Epithelial cell of esophagus (primary cell): ENCODE measurements at regions not wholly inside any gene's neighbourhood (a gene's known extent, or its start where the extent isn't known, plus 50 kb on each side); places are given as distances from the start of the nearest gene placed in this dataset.

Source experiments
- DNase-seq: peaks from one replicate; pipeline ENCODE4 v3.0.0; 2010; ENCODE audit warnings: low read depth
- H3K4me3 ChIP-seq: 2 replicates; pipeline ENCODE4 v1.5.1; 2011; ENCODE audit warnings: mild to moderate bottlenecking, low read length, control low read depth
- CTCF ChIP-seq: IDR thresholded peaks from 2 replicates; pipeline ENCODE4 v1.5.1; 2011; ENCODE audit warnings: low read depth, mild to moderate bottlenecking, low read length, control low read depth, inconsistent platforms; ENCODE audit not compliant: insufficient read depth; ENCODE audit errors: missing control alignments

GRCh38 chr9:29865764-29866313, 2292.6 kb upstream of the C9orf72 start:
- TF ChIP-seq CTCF = no peak
- DNase-seq = no peak
- no peak overlapping the region for H3K4me3 ChIP-seq

GRCh38 chr9:29866556-29866955, 2293.3 kb upstream of the C9orf72 start:
- no peak for DNase-seq
- TF ChIP-seq CTCF = no peak
- H3K4me3 ChIP-seq = no peak overlapping the region

- no peak for TF ChIP-seq CTCF
- no peak for DNase-seq
- no peak overlapping the region for H3K4me3 ChIP-seq
Observed at GRCh38 chr9:29873579-29873978, 2300.3 kb upstream of the C9orf72 start.

- H3K4me3 ChIP-seq = no peak overlapping the region
- DNase-seq = no peak
- no peak for TF ChIP-seq CTCF
Observed at GRCh38 chr9:29875547-29875946, 2302.3 kb upstream of the C9orf72 start.

GRCh38 chr9:29882767-29883166, 2309.5 kb upstream of the C9orf72 start:
- no peak for TF ChIP-seq CTCF
- DNase-seq = no peak

GRCh38 chr9:29906065-29906464, 2332.8 kb upstream of the C9orf72 start:
- no peak for DNase-seq
- TF ChIP-seq CTCF = no peak
- no peak overlapping the region for H3K4me3 ChIP-seq

More at GRCh38 chr9:29882767-29883166, 2309.5 kb upstream of the C9orf72 start:
- H3K4me3 ChIP-seq = no peak overlapping the region

- TF ChIP-seq CTCF = no peak
- no peak for DNase-seq
- H3K4me3 ChIP-seq = no peak overlapping the region
Observed at GRCh38 chr9:29928072-29928471, 2354.8 kb upstream of the C9orf72 start.
